ENCODE measurements at regions not wholly inside any gene's neighbourhood (a gene's known extent, or its start where the extent isn't known, plus 50 kb on each side); places are given as distances from the start of the nearest gene placed in this dataset.

DNA sequence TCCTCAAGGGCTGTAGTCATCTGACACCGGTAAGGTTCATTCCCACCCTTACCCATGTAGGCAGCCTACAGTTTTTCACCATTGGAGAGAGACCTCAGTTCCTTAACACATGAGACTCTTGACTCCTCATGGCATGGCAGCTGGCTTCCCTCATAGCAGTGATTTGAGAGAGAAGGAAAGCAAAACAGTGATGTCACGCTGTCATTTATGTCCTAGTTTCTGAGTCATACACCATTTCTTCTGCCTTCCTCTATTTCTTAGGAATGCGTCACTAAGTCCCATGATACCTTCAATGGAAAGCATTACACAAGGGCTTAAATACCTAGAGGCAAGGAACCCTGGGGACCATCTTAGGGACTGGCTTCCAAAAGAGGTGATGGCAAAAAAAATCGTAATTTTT is 226.1 kb downstream of the SPCS3 start:
- TF ChIP-seq ZFX (IDR thresholded peaks at IDR 0.05; ENCODE audit: borderline replicate concordance) = no peak
- TF ChIP-seq, protein P1, sequence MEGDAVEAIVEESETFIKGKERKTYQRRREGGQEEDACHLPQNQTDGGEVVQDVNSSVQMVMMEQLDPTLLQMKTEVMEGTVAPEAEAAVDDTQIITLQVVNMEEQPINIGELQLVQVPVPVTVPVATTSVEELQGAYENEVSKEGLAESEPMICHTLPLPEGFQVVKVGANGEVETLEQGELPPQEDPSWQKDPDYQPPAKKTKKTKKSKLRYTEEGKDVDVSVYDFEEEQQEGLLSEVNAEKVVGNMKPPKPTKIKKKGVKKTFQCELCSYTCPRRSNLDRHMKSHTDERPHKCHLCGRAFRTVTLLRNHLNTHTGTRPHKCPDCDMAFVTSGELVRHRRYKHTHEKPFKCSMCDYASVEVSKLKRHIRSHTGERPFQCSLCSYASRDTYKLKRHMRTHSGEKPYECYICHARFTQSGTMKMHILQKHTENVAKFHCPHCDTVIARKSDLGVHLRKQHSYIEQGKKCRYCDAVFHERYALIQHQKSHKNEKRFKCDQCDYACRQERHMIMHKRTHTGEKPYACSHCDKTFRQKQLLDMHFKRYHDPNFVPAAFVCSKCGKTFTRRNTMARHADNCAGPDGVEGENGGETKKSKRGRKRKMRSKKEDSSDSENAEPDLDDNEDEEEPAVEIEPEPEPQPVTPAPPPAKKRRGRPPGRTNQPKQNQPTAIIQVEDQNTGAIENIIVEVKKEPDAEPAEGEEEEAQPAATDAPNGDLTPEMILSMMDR (IDR thresholded peaks at IDR 0.05) = no peak
- H3K27ac ChIP-seq = no peak overlapping the region

DNA sequence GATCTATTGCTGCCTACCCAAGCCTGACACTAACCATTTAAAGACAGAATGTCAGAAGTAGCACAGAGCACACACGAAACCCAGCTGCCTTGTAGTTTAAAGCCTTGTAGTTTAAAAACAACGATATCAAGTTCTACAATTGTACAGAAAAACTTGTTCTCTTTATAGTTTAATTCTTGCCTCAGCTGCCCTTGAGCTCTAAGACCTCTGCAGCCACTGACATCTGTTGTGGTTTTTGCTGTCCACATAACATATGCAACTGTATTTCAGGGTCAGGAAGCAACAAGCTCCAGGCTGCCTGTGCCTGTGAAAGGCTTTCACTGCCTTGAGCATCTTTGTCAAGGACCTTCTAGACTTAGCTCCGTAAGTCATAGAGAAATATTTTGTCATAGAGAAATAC is 227.2 kb downstream of the SPCS3 start:
- no peak overlapping the region for H3K27ac ChIP-seq
- TF ChIP-seq ZFX (IDR thresholded peaks at IDR 0.05; ENCODE audit: borderline replicate concordance) = no peak
- TF ChIP-seq, protein P1 (IDR thresholded peaks at IDR 0.05) = no peak

DNA sequence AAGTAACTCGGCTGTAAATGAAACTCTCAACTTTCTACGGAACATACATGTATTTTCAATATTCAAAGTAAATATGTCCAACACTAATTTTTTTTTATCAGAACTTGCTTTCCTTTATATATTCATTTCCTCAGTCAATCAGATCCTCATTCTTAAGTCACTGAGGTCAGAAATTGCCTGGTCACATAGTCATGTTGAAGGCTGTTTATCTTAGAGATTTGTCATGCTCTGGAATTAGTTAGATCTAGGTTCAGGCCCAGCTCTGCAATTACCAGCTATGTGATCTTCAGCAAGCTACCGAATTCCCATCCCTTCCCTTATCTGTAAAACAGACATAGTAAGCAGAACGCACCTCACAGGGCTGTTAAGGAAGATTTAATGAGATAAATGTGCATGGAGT is 228.8 kb downstream of the SPCS3 start:
- no peak overlapping the region for H3K27ac ChIP-seq
- TF ChIP-seq, protein P1 (IDR thresholded peaks at IDR 0.05) = no peak
- no peak for TF ChIP-seq ZFX (IDR thresholded peaks at IDR 0.05; ENCODE audit: borderline replicate concordance)

DNA sequence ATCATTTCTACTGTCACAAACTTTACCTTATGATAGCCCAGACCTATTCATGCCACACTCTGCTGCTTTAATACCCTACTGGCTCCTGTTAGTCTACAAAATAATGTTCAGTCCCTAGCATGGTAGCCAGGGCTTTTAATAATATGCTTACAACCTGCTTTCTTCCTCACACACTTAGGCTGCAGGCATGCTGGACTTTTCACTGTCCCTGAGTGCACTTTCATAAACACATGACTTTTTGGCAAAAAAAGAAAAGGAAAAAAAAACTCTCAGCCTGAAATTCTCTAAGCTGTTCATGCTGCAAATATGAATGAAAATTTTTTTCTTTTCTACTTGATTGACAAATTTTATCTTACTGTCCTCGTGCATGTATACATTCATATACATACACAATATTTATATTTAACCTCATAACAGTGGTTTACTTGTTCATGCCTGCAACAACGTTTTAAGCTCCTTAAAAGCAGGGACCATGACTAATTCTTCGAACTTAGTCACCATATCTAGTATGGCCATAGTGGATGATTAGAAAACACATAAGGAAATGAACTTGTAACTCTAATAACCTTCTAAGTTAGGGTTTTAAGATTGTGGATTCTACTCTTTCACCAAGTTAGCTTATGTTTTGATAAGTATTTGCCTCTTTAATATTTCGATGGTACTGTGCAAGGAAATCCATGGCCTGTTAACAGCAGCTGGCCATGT is 229.5 kb downstream of the SPCS3 start:
- no peak overlapping the region for H3K27ac ChIP-seq
- TF ChIP-seq, protein P1 (IDR thresholded peaks at IDR 0.05) = no peak
- no peak for TF ChIP-seq ZFX (IDR thresholded peaks at IDR 0.05; ENCODE audit: borderline replicate concordance)

DNA sequence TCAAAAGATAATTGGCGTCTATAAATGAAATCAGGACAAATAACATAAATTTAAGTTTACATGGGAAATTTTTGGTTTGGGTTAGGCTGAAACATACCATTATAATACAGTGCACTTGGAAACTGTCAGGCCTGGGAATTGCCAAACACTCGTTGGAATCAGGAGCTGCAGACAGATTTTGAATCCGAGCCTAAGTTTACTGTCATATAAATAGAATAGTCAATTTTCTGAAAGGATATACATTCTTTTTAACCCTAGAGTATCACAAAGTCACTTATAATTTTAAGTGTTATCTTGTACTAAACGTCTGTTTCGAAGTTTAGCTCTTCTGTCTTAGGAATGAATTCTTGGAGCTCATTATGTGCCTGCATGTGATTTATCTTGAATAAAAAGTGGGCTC is 234.1 kb downstream of the VEGFC start:
- TF ChIP-seq, protein P1 (IDR thresholded peaks at IDR 0.05) = no peak
- no peak for TF ChIP-seq ZFX (IDR thresholded peaks at IDR 0.05; ENCODE audit: borderline replicate concordance)
- no peak overlapping the region for H3K27ac ChIP-seq

DNA sequence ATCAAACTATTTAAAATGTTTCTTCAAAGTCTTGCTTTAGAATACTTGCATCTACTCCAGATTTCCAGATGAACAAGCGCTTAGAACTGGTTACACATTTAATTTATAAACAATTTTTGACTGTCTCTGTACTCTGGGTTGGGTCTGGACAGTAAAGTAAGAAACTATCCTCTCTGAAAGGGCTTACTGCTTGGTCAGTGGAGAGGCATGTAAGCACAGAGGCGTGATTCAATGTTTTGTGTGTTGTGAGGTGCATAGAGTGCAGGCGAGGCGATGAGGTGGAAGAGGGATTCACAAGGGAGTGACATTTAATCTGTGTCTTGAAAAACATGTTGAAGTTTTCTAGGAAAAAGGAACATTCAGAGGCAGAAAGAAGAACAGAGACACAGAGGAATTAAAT is 231.4 kb downstream of the VEGFC start:
- TF ChIP-seq, protein P1 (IDR thresholded peaks at IDR 0.05) = no peak
- H3K27ac ChIP-seq = no peak overlapping the region

DNA sequence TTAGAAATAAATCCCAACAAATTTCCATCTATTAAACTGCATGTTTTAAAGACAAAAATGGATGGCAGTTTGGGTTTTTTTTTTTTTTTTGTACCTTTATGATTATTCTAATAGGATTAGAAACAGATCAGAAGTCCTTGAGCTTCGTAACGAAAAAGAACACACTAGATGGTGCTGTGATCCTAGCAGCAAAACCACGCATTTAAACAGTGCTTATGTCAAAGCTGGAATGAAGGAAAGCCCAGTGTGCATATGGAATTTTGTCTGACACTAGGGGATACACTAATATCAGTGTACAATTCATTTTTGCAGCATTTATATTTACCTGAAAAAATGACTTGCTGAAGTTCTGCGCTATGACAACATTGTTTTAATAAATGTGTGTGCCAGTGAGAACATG is 229.1 kb downstream of the VEGFC start:
- TF ChIP-seq, protein P1 (IDR thresholded peaks at IDR 0.05) = peak; percentile 60
- TF ChIP-seq ZFX (IDR thresholded peaks at IDR 0.05; ENCODE audit: borderline replicate concordance) = no peak
- no peak overlapping the region for H3K27ac ChIP-seq
